ENCODE measurements at regions not wholly inside any gene's neighbourhood (a gene's known extent, or its start where the extent isn't known, plus 50 kb on each side); places are given as distances from the start of the nearest gene placed in this dataset.

- TF ChIP-seq CTCF (IDR thresholded peaks at IDR 0.05; ENCODE audit: poor library complexity) (no peak), EZH2 (IDR thresholded peaks at IDR 0.05; ENCODE audit: borderline replicate concordance) (no peak)
These were observed 217.3 kb upstream of the CRY1 start for GRCh38 chr12:107310621-107311020.
